Neural cell (in vitro differentiated cells): ENCODE measurements at regions not wholly inside any gene's neighbourhood (a gene's known extent, or its start where the extent isn't known, plus 50 kb on each side); places are given as distances from the start of the nearest gene placed in this dataset.

Source experiments
- POLR2AphosphoS5 ChIP-seq: IDR thresholded peaks from 2 replicates; pipeline ENCODE4 v1.6.1; 2012
- TF ChIP-seq, protein P1 (sequence below): fragments of 450-650 bp; IDR thresholded peaks from 2 replicates; pipeline ENCODE4 v1.5.1; 2014; ENCODE audit warnings: antibody characterized with exemption, mild to moderate bottlenecking, moderate library complexity; ENCODE audit not compliant: poor library complexity, severe bottlenecking

- TF ChIP-seq, protein P1, sequence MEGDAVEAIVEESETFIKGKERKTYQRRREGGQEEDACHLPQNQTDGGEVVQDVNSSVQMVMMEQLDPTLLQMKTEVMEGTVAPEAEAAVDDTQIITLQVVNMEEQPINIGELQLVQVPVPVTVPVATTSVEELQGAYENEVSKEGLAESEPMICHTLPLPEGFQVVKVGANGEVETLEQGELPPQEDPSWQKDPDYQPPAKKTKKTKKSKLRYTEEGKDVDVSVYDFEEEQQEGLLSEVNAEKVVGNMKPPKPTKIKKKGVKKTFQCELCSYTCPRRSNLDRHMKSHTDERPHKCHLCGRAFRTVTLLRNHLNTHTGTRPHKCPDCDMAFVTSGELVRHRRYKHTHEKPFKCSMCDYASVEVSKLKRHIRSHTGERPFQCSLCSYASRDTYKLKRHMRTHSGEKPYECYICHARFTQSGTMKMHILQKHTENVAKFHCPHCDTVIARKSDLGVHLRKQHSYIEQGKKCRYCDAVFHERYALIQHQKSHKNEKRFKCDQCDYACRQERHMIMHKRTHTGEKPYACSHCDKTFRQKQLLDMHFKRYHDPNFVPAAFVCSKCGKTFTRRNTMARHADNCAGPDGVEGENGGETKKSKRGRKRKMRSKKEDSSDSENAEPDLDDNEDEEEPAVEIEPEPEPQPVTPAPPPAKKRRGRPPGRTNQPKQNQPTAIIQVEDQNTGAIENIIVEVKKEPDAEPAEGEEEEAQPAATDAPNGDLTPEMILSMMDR = no peak
- no peak for TF ChIP-seq POLR2AphosphoS5
Observed at GRCh38 chr10:57692255-57692980, 575.3 kb downstream of the IPMK start.
